Liver (tissue), 3 donors: ENCODE measurements at regions not wholly inside any gene's neighbourhood (a gene's known extent, or its start where the extent isn't known, plus 50 kb on each side); places are given as distances from the start of the nearest gene placed in this dataset.

ENCODE experiments used
- CTCF ChIP-seq: fragments of 150-350 bp; IDR thresholded peaks from 2 replicates; pipeline ENCODE4 v1.5.1; 2017; ENCODE audit warnings: improper control_type of control experiment, low read depth, low read length; ENCODE audit not compliant: missing input control
- HNF4A ChIP-seq, 2 donors: conservative IDR thresholded peaks; 2 replicates each; pipeline ENCODE4 v1.6.1; 2016; ENCODE audit warnings: antibody characterized with exemption in 2 of 2, mild to moderate bottlenecking in 2 of 2
- donor health status: healthy.
- donor health status: healthy.

- no peak for TF ChIP-seq CTCF
- no peak for TF ChIP-seq HNF4A (conservative IDR thresholded peaks at IDR 0.05)
Measured at GRCh38 chr4:188459381-188459780, 320.1 kb downstream of the TRIML1 start.
